ENCODE measurements at regions not wholly inside any gene's neighbourhood (a gene's known extent, or its start where the extent isn't known, plus 50 kb on each side); places are given as distances from the start of the nearest gene placed in this dataset.

DNA sequence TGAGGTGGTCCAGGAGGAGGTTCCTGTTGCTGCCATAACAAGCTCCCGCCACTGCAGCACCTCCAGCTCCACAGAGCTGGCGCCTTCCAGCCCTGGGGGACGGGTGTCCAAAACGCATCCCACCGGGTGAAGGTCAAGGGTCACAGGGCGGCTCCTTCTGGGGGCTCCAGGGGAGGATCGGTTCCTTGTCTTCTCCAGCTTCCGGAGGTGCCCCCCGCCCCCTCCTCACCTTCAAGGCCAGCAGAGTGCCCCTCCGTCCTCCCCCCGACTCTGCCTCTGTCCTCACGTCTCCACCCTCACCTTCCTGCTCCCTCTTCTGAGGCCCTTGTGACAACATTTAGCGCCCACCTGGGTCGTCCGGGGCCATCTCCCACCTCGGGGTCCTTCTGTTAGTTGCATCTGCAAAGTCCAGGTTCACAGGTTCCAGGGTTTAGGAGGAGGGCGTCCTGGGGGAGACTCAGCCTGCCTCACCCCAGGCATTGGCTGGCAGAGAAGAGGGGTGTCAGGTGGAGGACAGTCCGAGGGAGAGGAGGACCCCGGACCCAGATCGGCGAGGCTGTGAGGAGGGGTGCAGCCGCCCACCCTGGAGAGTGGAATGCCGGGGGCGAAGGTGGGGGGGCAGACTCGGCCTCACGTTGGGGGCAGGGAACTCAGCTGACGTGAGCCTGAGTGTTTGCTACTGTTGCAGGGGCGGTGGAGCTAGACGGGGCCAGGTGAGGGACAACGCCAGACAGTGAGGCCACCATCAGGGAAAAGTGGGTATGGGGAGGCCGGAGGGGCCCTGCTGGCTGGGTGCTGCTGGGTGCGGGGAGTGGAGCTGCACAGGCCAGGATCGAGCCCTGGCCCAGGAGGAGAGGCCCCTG lies 205.5 kb upstream of the C14orf180 start:
- TF ChIP-seq GATA3 (IDR thresholded peaks at IDR 0.05; ENCODE audit: low read depth, low read length) (no peak), GATA2 (IDR thresholded peaks at IDR 0.05; ENCODE audit: low read depth, low read length) (no peak)
